Endothelial cell of umbilical vein (primary cell): ENCODE measurements at regions not wholly inside any gene's neighbourhood (a gene's known extent, or its start where the extent isn't known, plus 50 kb on each side); places are given as distances from the start of the nearest gene placed in this dataset.
A peak's percentile ranks its signal among the peaks of the same experiment; 100 is the strongest.

Experiments
- BruUV-seq: library from RNA; stranded (reverse); fragments of 400-500 nt; replicated peaks from 2 replicates; lab custom pipeline; 2021; lab: Mats Ljungman, UMichigan
- CTCF ChIA-PET: fragments of 300-600, 350-600 bp; sonication (Branson Sonifier 250); formaldehyde crosslinking; loops from one replicate; lab custom pipeline; 2021; ENCODE audit warnings: antibody characterized with exemption, inconsistent platforms; lab: Charles Lee
- POLR2A ChIA-PET: fragments of 300-600, 350-600 bp; sonication (Branson Sonifier 250); formaldehyde crosslinking; loops from one replicate; lab custom pipeline; 2021; ENCODE audit warnings: antibody characterized with exemption, inconsistent platforms; lab: Charles Lee
- DNase-seq: peaks from one replicate; pipeline ENCODE4 v3.0.0-alpha.2; 2011; ENCODE audit warnings: low read depth, low spot score
- FAIRE-seq: peaks from 2 replicates; lab custom pipeline; 2011; peaks lifted over from hg19 to GRCh38; lab: Jason Lieb, UNC
- H2AFZ ChIP-seq: 2 replicates; pipeline ENCODE4 v1.6.0; 2012; ENCODE audit warnings: low read depth, low read length, control low read depth, inconsistent platforms
- H3K27ac ChIP-seq: 2 replicates; pipeline ENCODE4 v1.5.1; 2011; ENCODE audit warnings: low read depth, mild to moderate bottlenecking, control low read depth, low read length, moderate library complexity; ENCODE audit not compliant: insufficient read depth
- H3K27me3 ChIP-seq, 2 experiments: 2 replicates each; pipeline versions ENCODE4 v1.6.0 to v1.6.1; 2011; ENCODE audit warnings: low read length in 2 of 2, mixed read lengths in 1 of 2; ENCODE audit not compliant: control insufficient read depth in 2 of 2, insufficient read depth in 2 of 2
- H3K36me3 ChIP-seq, 2 experiments: 2 replicates in 1 of 2; 3 replicates in 1 of 2; pipeline ENCODE4 v1.5.1; 2011; ENCODE audit warnings: low read length in 2 of 2, mild to moderate bottlenecking in 1 of 2, moderate library complexity in 1 of 2; ENCODE audit not compliant: control insufficient read depth in 2 of 2, insufficient read depth in 2 of 2; ENCODE audit errors: extremely low read depth in 1 of 2
- H3K4me1 ChIP-seq: 3 replicates; pipeline ENCODE4 v1.5.1; 2011; ENCODE audit warnings: mild to moderate bottlenecking, low read length; ENCODE audit not compliant: control insufficient read depth, insufficient read depth; ENCODE audit errors: extremely low read depth
- H3K4me2 ChIP-seq: 2 replicates; pipeline ENCODE4 v1.6.1; 2011; ENCODE audit warnings: low read length, control low read depth, mixed read lengths; ENCODE audit not compliant: insufficient read depth
- H3K4me3 ChIP-seq, 3 experiments: fragments of 200-600 bp in 1 of 3; sonication (generic), shearing (Covaris generic) in 1 of 3; replicated peaks in 1 of 3; 2 replicates each; pipeline ENCODE4 v1.5.1; 2011 to 2016; ENCODE audit warnings: control low read depth in 3 of 3, low read length in 3 of 3, mild to moderate bottlenecking in 2 of 3, inconsistent platforms in 1 of 3, low read depth in 1 of 3, moderate library complexity in 1 of 3; ENCODE audit not compliant: insufficient read depth in 1 of 3
- H3K79me2 ChIP-seq: 2 replicates; pipeline ENCODE4 v1.6.0; 2012; ENCODE audit warnings: low read length, inconsistent platforms; ENCODE audit not compliant: control insufficient read depth, insufficient read depth
- H3K9ac ChIP-seq: replicated peaks from 2 replicates; pipeline ENCODE3; 2011; ENCODE audit warnings: low read length, control low read depth; ENCODE audit not compliant: insufficient read depth; ENCODE audit errors: extremely low read depth
- H3K9me1 ChIP-seq: replicated peaks from 3 replicates; pipeline ENCODE4 v1.6.0; 2011; ENCODE audit warnings: mild to moderate bottlenecking, low read length; ENCODE audit not compliant: control insufficient read depth, insufficient read depth; ENCODE audit errors: extremely low read depth
- H3K9me3 ChIP-seq: replicated peaks from 2 replicates; pipeline ENCODE4 v1.5.1; 2012; ENCODE audit warnings: low read length, inconsistent platforms; ENCODE audit not compliant: control insufficient read depth, insufficient read depth
- H4K20me1 ChIP-seq: replicated peaks from 2 replicates; pipeline ENCODE3; 2011; ENCODE audit warnings: mild to moderate bottlenecking, low read length; ENCODE audit not compliant: control insufficient read depth, insufficient read depth; ENCODE audit errors: extremely low read depth
- EZH2 ChIP-seq: IDR thresholded peaks from 2 replicates; pipeline ENCODE4 v1.6.1; 2012; ENCODE audit warnings: borderline replicate concordance, low read depth, mild to moderate bottlenecking, moderate library complexity, low read length, inconsistent platforms; ENCODE audit not compliant: severe bottlenecking
- FOS ChIP-seq: IDR thresholded peaks from 2 replicates; pipeline ENCODE4 v1.6.1; 2011; ENCODE audit warnings: mild to moderate bottlenecking, low read length, moderate library complexity, borderline replicate concordance; ENCODE audit not compliant: insufficient read depth
- GATA2 ChIP-seq: IDR thresholded peaks from 2 replicates; pipeline ENCODE4 v1.7.0; 2011; ENCODE audit warnings: low read depth, mild to moderate bottlenecking, moderate library complexity, mixed read lengths, low read length; ENCODE audit not compliant: insufficient read length, insufficient read depth
- MYC ChIP-seq: IDR thresholded peaks from one replicate; pipeline ENCODE4 v1.6.1; 2011; ENCODE audit warnings: mild to moderate bottlenecking, low read depth, low read length
- POLR2A ChIP-seq: IDR thresholded peaks from 2 replicates; pipeline ENCODE4 v1.6.1; 2012; ENCODE audit warnings: low read depth, mild to moderate bottlenecking, control low read depth, low read length
- POLR2AphosphoS5 ChIP-seq: IDR thresholded peaks from 2 replicates; pipeline ENCODE4 v1.6.1; 2012; ENCODE audit warnings: low read depth, mild to moderate bottlenecking, control low read depth, low read length, moderate library complexity; ENCODE audit not compliant: insufficient read depth
- dilution Hi-C: fragments of 300-500 bp; cut with MboI; formaldehyde crosslinking; loops from one replicate; pipeline ENCODE4 v1.15.0; 2019; ENCODE audit warnings: low sequenced_read_pairs; ENCODE audit not compliant: extremely low pct_ligation_motif_present
- intact Hi-C: fragments of 100-400 bp; cut with micrococcal nuclease; formaldehyde crosslinking; loops from one replicate; pipeline ENCODE4 v1.10.0; 2022
- TF ChIP-seq, protein P1 (sequence below), 2 donors: IDR thresholded peaks; 1 replicate in 1 of 2; 2 replicates in 1 of 2; pipeline ENCODE4 v1.5.1; 2011; ENCODE audit warnings: low read length in 2 of 2, mild to moderate bottlenecking in 2 of 2, moderate library complexity in 2 of 2, control low read depth in 1 of 2, inconsistent platforms in 1 of 2, low read depth in 1 of 2; ENCODE audit not compliant: insufficient read depth in 1 of 2; ENCODE audit errors: extremely low read depth in 1 of 2
- TF ChIP-seq, protein P2 (sequence below): IDR thresholded peaks from 2 replicates; pipeline ENCODE4 v1.6.1; 2011; ENCODE audit not compliant: insufficient read depth, insufficient read length

GRCh38 chrX:88613338-88613737, 133.7 kb upstream of the CPXCR1 start:
- BruUV-seq, result no TSS peak

GRCh38 chrX:88621278-88621677, 125.7 kb upstream of the CPXCR1 start:
- no peaks in the 10 kb centered on the region for H3K9me1 ChIP-seq
- no peak overlapping the region for H3K9ac ChIP-seq
- H3K4me1 ChIP-seq, result no peaks in the 10 kb centered on the region
- dilution Hi-C loops, result no loop called here
- no peaks in the 10 kb centered on the region for H3K79me2 ChIP-seq
- no TSS peak for BruUV-seq
- ChIA-PET CTCF (no interaction called here), POLR2A (no interaction called here)
- no peak for DNase-seq
- no peak overlapping the region for H3K4me2 ChIP-seq
- no peaks in the 10 kb centered on the region for H3K9me3 ChIP-seq
- H2AFZ ChIP-seq, result no peak overlapping the region
- H3K36me3 ChIP-seq, result no peaks in the 10 kb centered on the region
- H3K27ac ChIP-seq, result no peak overlapping the region
- no peak for FAIRE-seq
- H4K20me1 ChIP-seq, result no peaks in the 10 kb centered on the region
- TF ChIP-seq POLR2AphosphoS5 (no peak), POLR2A (no peak), FOS (no peak), GATA2 (no peak), EZH2 (no peak), MYC (no peak)
- TF ChIP-seq, protein P1, sequence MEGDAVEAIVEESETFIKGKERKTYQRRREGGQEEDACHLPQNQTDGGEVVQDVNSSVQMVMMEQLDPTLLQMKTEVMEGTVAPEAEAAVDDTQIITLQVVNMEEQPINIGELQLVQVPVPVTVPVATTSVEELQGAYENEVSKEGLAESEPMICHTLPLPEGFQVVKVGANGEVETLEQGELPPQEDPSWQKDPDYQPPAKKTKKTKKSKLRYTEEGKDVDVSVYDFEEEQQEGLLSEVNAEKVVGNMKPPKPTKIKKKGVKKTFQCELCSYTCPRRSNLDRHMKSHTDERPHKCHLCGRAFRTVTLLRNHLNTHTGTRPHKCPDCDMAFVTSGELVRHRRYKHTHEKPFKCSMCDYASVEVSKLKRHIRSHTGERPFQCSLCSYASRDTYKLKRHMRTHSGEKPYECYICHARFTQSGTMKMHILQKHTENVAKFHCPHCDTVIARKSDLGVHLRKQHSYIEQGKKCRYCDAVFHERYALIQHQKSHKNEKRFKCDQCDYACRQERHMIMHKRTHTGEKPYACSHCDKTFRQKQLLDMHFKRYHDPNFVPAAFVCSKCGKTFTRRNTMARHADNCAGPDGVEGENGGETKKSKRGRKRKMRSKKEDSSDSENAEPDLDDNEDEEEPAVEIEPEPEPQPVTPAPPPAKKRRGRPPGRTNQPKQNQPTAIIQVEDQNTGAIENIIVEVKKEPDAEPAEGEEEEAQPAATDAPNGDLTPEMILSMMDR (IDR thresholded peaks at IDR 0.05; ENCODE audit: extremely low read depth in 1 of 2, insufficient read depth in 1 of 2, low read depth in 1 of 2, low read length in 2 of 2), result no peak
- TF ChIP-seq, protein P2, sequence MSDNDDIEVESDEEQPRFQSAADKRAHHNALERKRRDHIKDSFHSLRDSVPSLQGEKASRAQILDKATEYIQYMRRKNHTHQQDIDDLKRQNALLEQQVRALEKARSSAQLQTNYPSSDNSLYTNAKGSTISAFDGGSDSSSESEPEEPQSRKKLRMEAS, result no peak
- intact Hi-C loops, result no loop called here
- H3K4me3 ChIP-seq, result no peak overlapping the region
- H3K27me3 ChIP-seq, result no peaks in the 10 kb centered on the region

More at GRCh38 chrX:88613338-88613737, 133.7 kb upstream of the CPXCR1 start:
- Histone ChIP-seq H3K36me3 (no peaks in the 10 kb centered on the region), H3K4me2 (no peak overlapping the region), H3K4me1 (no peaks in the 10 kb centered on the region), H3K4me3 (no peak overlapping the region), H3K27ac (no peak overlapping the region), H3K27me3 (no peaks in the 10 kb centered on the region), H3K9ac (no peak overlapping the region), H3K79me2 (no peaks in the 10 kb centered on the region), H3K9me3 (no peaks in the 10 kb centered on the region), H2AFZ (peak overlapping the region; percentile 91), H4K20me1 (no peaks in the 10 kb centered on the region), H3K9me1 (no peaks in the 10 kb centered on the region)
- FAIRE-seq, result peak; percentile 31
- DNase-seq, result peak; percentile 43
- CTCF ChIA-PET, result no interaction called here
- dilution Hi-C loops (no loop called here), intact Hi-C loops (loop anchor here (2.0 to 10.0 kb wide), 3 partner anchors 189 to 1031 kb away; no protein-coding TSS in a partner anchor)
- POLR2A ChIA-PET, result no interaction called here
- TF ChIP-seq, protein P1 (IDR thresholded peaks at IDR 0.05; ENCODE audit: extremely low read depth in 1 of 2, insufficient read depth in 1 of 2, low read depth in 1 of 2, low read length in 2 of 2), result peak in 1 of 2 donors; percentile 24
- TF ChIP-seq, protein P2, result no peak
- TF ChIP-seq POLR2A, result no peak
